Nucleus accumbens (tissue), 56 donors: ENCODE measurements at regions not wholly inside any gene's neighbourhood (a gene's known extent, or its start where the extent isn't known, plus 50 kb on each side); places are given as distances from the start of the nearest gene placed in this dataset.

ENCODE experiments used
- DNase-seq, 56 donors: peaks; one replicate each; lab custom pipeline; 2025; lab: John Stamatoyannopoulos, UW

DNA sequence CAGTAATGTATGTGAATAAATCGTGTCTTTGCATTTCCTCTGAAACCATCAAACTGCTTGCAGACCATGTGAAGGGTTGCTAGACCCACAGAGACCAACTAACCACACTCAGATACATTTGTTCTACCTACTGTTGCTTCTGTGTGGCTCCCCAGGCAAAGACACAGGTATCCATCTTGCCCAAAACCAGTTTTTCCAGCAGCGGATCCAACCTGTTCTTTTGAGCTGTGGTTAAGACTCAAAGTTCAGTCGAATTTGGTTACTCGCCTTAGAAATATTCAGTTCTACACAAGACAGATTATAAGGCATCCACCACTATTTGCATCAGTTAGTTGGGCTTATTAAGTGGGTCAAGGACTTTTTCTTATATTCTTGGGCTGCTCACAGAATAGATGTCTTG lies 276.2 kb upstream of the EPHA4 start:
- DNase-seq = no peak

DNA sequence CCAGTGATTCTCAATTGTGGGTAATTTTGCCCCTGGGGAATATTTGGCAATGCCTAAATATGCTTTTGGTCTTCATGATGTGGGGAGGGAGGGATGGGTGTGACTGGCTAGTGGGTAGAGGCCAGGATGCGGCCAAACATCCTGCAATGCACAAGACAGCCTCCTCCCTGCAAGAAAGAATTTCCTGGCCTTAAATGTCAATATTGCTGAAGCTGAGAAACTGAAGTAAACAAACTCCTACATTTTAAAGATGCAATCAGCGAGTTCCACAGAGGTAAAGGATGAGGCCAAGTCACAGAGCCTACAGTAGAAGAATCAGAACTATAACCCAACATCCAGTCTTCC lies 272.9 kb upstream of the EPHA4 start:
- no peak for DNase-seq

DNA sequence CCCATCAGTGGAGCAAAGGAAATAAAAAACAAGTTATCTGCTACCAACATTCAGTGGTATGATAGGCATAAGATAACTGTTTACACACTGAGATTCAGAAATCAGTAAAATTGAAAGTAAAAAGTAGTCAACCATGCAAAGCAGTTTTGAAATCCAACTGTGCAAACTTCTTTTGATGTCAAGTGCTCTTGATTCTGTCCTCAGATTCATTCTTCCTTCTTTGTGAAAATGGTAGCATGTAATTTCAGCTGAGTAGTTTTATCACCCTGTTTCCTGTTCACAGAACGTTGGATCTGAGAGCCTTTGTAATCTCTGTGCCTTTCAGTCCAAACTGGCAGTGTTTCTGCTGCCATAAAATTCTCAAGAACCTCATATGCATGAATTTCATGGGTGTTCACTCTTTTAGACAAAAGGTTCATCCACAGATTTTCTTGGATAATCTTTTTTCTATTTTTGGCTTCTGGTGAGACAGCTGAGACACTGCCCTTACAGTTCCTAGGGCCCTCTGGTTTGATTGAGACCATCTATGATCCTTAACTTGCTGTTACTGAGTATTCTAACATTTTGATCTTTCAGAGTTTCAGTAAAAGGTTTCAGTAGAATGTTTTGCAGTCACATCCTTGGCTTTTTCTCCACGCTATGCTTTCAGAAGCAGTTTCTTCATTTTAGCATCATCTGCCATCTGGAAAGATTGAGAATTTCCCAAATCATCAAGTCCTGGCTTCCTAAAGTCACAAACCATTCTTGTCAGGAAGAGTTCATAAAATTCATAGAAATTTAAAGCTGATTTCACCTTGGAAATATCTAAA lies 272.3 kb upstream of the EPHA4 start:
- DNase-seq = no peak

DNA sequence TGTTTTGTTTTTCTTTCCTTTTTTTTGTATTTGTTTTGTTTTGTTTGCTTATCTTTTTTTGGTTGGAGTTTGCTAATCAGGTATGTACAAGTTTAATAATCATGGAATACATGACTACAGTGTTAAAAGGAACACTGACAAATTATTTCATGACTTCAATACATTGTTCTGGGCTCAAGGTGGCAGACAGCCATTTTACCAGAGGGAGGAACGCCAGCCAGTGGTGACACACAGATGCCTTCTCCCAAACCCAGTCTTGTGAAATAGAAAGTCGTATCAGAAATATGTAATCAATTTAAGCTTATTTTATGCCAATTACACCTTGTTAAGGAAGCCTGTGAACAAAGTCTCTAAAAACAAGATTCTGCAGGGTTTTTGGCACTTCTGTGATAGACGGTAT lies 264.0 kb upstream of the EPHA4 start:
- DNase-seq = peak in 1 of 56 donors; percentile 1

DNA sequence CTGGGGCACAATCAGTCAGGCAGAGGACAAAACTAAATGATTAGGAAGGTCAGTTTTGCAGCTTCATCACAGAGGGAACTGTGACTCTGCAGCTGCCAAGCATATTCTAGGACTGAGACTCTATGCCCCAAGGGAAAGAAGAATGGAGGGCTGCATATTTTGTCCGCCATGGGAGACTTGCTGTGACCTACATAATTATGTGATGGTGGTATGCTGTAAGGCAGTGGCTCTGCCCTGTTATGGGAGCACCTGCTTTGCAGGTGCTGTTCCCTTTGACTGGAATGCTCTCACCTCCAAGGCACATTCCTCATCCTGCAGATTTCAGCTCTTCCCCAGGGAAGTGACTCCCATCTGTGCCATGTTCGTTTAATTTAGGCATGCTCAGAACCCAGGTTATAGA lies 261.9 kb upstream of the EPHA4 start:
- no peak for DNase-seq

DNA sequence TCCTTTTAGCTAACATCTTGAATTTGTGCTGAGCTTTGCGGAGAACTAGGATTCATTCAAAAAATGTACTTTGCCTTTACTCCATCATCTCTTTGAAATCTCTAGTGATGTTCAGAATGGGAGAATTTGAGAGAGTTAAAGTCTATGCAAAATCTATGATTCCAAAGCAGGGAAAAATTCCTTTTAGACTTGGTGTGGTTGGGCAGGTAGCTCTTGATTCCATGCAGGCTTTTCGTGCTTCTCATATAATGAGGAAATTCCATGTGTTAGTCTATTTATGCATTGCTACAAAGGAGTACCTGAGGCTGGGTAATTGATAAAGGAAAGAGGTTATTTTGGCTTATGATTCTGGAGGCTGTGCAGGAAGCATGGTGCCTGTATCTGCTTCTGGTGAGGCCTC lies 258.9 kb upstream of the EPHA4 start:
- DNase-seq = no peak

DNA sequence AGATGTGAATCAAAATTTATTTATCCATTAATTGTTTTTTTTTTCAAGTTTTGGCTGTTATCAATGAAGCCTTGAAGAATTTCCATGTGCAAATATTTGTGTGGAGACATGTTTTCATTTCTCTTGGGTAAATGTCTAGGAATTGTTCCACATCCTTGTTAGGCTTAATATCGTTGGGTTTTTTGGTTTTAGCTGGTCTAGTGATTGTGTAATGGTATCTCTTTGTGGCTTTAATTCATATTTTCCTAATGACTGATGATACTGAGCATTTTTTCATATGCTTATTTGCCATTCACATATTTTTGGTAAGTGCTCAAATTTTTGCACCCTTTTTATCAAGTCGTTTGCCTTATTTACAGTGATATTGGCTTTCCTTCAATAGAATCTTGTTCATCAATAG lies 250.3 kb upstream of the EPHA4 start:
- DNase-seq = no peak

DNA sequence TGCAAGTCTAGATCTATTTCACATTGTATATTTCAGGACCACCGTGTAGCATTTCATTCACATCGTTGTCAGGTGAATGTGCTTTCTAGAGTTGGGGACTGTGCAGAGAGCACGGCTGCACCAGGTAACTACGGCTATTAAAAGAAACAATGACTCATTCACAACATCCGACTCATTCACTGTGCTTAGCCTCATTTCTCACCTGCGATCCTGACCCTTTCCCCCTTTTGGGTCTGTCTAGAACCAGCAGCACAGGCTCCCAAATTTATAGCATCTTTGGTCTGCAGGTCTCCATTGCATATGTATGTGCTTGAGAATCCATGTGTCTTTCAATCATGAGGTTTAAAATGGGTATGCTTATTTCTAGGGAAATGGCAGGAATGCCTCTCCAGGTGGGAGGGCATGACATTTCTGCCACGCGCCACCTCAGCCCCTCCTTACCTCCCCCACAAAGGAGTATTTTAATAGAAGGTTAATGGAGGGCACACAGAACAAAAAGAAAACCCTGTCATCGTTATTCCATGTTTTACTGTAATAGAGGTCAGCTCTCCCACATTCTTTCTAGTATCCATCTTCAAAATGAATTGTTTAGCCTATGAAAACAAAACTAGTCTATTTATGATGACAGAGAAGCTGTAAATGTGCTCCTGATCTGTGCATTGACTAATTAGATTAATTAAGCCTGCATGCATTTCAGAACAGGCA lies 246.7 kb upstream of the EPHA4 start:
- DNase-seq = no peak

DNA sequence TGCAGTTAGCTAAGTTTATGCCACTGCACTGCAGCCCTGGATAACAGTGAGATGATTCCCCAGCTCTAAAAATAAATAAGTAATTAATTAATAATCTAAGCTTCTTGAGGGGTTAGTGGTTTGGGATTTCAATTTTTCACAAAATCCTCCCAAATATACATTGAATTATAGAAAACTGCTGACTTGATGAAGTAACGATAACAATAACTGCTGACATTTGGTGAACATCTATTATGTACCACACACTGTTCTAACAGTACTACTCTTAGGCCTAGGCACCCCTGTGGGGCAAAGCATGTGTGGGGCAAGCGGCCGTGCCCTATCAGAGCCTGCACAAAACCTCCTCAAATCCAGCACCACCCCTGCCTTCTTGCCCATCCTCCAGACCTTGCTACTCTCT lies 245.8 kb upstream of the EPHA4 start:
- no peak for DNase-seq

DNA sequence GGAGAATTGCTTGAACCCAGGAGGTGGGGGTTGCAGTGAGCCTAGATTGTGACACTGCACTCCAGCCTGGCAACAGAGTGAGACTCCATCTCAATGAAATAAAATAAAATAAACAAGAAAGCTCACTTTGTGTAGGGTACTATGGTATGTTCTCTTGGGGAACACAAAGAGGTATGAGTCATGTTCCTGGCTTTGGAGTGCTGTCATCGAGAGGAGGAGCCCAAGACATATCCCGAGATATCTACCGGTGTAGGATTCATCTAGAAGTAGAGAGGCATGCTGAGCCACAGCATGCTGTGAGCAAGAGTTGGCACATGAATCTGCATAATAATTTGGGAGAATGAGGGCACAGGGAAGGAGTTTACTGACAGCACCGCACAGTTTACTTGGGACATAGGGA lies 244.9 kb upstream of the EPHA4 start:
- DNase-seq = no peak

DNA sequence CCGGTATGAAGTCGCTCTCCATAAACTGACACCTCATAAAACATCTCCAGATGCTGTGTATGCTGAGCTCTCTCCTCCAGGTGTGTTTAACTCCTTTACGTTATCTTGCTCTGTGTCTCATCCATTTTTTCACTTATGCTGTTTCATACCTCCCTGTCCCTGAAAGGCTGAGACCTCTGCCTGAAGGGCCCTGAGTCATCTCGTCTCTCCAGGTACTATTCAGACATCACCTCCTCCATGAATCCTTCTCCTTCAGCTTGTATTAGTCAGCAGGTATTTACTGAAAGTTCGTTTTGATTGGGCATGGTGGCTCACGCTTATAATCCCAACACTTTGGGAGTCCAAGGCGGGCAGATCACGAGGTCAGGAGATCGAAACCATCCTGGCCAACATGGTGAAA lies 244.5 kb upstream of the EPHA4 start:
- no peak for DNase-seq

DNA sequence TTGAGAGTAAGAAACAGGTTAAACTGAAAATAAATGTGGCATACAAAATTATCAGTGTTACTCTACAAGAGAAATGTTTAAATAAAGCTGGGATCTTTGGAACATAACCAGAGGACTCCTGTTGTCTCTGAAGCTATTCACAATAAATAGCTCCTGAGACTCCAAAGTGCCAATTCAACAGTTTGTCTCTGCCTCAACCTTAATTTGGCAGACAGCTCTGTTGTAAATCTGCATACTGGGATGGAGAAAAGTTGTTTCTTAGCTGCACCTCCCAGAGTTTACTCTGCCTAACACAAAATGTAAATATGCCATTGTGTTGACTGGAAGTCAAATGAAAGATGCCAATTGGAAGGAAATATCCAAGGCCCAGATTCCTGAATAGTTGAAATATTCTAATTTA lies 238.5 kb upstream of the EPHA4 start:
- DNase-seq = no peak

DNA sequence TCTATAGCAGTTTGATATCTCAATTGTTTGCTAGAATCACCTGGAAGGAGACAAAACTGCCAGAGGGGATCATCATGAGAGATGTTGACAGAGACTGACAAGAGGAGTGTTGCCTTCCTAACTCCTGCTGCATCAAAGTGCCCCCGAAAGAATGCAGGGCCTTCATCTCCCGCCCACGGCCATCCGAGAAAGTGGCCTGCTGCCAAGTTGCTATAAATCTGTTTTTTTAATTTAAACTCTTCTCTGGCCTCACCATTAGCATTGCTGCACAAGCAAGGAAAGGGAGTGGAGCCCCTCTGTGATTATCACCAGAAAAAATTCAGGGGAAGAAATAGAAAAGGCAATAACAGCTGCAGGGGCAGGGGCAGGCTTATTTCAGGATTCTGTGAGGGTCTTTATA lies 238.1 kb upstream of the EPHA4 start:
- DNase-seq = no peak

DNA sequence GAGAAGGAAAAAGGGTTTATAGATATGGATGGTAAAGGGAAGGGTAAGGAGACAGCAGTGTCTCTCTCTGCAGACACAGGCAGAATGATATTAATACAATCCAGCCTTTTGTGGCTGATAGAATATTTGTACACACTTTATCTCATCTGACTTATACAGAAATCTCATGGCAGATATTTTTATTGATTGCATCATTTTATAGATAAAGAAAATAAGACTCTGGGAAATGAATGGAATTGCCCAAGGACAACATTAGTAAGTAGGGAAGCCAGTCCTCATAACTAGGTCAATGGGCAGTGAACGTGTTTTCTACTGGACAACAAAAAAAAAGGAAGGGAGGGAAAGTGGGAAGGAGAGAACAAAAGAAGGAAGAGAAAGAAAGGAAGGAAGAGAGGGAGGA lies 236.4 kb upstream of the EPHA4 start:
- no peak for DNase-seq

DNA sequence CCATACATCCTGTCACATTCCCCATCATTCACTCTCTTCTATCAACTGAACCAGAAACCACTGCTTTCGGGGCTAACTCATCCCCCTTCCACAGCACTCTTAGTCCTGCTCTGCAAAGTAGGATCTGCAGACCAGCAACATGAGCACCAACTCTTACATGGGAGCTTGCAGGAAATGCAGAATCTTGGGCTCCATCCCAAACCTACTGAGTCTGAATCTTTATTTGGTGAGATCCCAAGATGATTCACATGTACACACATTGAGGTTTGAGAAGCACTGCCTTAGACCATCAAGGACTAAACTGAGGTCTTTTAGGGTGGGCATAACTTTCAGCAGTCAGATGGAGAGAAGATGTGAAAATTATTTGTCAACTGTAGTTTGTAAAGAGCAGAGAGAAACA lies 235.6 kb upstream of the EPHA4 start:
- no peak for DNase-seq

DNA sequence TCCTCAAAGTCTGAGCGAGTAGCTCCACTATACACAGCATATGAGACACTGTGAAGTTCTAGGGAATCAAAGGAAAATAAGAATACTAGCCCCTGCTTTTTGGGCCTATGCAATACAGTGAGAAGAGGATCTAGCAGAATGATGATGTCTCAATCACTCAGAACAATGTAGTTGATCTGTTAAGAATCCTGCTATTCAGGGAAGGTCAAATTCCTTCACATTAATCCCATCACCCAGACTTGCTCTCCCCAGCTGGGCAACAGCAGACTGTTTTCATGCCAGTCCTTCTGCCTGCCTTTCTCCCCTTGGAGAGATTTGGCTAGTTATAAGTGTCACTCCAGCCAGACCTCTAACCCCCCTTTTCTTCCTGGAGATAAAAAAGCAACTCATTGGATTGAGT lies 230.0 kb upstream of the EPHA4 start:
- DNase-seq = no peak

DNA sequence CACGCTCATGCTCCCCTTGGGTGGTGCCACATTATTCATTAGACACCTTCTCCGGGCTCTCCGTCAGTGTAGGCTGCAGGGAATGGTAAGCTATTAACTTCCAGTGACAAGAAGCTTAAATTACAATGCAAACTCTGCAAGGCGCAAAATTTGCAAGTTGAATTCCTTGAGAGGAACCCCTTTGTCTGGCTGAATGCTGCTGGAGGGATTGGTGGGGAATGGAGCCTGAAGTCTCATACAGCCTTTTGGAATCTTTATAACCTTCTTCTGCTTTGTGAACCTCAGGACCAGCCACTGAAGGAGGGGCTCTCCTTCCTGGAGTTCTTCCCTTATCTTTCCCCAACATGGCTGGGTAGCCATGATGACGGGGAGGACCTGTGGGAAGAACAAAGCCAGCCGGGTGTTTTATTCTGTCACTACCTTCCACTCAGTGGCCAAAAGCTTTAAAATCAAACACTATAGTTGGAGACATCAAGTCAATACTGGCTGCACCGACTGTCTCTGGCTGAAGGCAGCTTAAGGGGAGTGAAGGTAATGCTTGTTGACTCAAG lies 220.9 kb upstream of the EPHA4 start:
- DNase-seq = peak in 3 of 56 donors; percentile 2 to 6 (median 2)

DNA sequence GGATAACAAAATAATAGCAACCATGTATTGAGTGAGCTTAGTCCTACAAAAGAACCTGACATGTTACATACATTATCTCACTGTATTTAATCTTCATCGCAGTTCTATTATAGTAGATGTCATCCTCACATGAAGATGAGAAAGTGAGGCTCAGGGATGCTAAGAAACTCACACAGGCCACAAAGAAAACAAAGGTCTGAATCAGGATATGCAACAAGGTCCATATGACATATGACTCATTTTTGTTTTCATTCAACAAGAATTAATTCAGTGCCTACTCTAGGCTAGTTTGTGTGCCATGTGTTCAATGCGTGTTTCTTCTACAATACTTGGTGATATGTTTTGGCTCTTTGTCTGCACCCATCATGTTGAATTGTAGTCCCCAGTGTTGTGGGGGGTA lies 219.7 kb upstream of the EPHA4 start:
- DNase-seq = no peak

DNA sequence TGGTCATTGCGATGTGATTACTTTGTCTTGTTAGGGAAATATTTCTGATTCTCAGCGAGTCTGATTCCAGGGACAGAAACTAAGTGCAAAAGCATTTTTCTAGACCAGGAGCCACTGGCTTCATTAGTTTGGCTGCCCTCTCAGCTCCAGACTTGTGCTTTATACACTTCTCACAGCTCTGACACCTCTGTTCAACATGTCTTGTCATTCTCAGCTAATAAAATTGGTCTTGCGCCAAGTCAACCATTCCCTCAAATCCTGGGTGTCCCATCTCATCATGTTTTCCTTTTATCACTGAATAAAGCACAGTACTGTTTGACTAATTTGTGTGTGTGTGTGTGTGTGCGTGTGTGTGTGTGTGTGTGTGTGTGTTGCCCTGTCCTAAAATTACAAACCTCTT lies 215.5 kb upstream of the EPHA4 start:
- DNase-seq = no peak

DNA sequence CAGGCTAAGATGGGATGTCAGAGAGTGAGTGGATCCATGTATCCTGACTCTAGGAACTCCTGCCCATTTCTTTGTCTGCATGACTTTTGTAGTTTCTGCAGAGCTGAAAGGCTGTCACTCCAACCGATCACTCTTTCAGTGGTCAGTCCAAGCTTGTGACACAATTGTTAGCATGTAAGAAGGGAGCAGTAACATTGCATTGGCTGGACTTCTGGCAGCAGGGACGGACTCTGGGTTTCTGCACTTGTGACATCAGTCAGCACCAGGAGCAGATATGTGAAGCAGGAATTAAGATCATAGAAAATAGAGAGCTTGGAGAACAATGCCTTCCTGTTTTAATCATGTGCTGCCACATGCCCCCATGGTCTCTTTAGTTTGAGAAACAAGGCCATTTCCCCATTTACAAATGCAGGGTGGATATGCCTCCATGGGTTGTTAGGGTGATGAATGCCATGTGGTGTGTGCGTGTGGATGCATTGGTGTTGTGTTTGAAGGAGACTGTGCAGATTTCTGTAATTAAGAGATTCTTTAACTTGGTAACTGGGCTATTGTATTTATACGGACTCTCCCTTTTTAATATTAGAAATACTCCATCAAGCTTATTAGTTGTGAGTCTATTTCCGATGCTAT lies 214.3 kb upstream of the EPHA4 start:
- DNase-seq = no peak

DNA sequence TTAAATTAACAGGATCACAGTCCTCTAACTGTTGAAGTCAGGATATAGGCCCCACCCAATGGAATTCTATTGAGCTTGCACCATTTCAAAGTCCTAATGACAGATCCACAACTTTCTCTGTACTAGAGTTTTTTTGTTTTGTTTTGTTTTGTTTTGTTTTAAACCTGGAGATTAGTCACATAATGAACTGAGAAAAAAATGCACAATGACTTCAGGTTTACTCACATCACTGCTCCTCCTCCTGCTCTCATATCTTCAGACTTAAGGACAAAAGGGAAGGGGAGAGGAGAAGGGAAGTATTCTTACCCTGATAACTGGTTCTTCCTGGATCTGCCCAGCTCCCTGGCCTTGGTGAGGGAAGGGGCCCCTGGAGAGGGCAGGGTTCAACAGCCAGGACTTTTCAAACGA lies 208.2 kb upstream of the EPHA4 start:
- no peak for DNase-seq

DNA sequence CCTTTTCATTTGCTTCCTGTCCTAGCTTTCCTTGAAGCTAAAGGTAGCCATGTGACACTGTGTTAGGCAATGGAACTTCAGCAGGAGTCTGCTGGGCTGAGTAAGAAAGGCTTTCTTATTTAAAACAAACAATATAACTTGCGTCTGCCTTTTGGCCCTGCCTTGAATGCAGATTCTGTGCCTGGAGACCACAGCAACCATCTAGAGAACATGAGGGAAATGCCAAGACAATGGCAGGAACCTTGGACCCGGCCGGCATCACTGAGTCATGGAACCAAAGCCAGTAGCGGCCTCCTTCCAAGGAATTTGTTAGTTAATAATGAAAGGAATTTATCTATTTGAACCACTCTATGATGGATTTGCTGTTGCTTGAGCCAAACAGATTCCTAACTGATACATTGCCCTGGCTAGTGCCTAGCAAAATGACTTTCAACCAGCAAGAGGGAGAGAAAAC lies 207.5 kb upstream of the EPHA4 start:
- DNase-seq = peak in 3 of 56 donors; percentile 1 to 6 (median 4)
